ENCODE measurements at regions not wholly inside any gene's neighbourhood (a gene's known extent, or its start where the extent isn't known, plus 50 kb on each side); places are given as distances from the start of the nearest gene placed in this dataset.

DNA sequence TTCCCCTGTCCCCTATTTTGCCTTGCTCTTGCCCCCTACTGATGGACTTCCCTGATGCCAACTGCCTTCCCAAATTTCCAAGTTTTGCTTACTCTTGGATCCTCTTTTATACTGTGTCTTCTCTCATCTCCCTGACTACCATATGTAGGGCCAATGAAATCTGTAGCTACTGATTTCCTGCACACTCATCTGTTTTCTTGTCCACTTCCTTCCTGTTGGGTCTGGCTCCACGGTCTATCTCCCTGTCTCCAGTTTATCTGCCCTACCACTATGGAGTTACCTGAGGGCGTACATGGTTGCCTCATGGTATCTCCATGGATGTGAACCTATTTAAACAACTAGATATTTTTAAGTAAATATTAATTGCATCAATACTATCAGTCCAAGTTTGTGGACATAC lies 140.3 kb upstream of the MCHR2 start:
- no peak for DNase-seq

DNA sequence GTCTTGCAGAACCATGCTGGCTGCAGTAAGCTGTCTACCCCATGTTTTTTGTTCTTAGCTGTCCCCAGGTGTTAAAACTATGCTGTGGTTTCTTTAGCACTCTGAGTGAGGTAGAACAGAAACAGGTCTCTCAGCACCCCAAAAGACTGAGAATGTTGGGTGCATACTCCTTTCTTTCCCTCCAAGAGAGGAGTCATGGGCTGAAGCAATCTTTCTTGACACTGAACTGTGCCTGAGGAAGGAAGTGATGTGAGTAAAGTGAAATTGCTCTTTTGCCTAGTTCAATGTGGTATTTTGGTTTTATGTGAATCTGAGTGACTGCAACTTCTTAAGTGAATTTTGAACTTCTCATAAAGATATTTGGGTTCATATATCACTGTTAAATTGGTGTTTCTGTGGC lies 138.0 kb upstream of the MCHR2 start:
- no peak for DNase-seq

- DNase-seq = no peak
Measured at GRCh38 chr6:100130630-100131029, 136.6 kb upstream of the MCHR2 start.

- no peak for DNase-seq
Measured at GRCh38 chr6:100126790-100127484, 132.9 kb upstream of the MCHR2 start.

DNA sequence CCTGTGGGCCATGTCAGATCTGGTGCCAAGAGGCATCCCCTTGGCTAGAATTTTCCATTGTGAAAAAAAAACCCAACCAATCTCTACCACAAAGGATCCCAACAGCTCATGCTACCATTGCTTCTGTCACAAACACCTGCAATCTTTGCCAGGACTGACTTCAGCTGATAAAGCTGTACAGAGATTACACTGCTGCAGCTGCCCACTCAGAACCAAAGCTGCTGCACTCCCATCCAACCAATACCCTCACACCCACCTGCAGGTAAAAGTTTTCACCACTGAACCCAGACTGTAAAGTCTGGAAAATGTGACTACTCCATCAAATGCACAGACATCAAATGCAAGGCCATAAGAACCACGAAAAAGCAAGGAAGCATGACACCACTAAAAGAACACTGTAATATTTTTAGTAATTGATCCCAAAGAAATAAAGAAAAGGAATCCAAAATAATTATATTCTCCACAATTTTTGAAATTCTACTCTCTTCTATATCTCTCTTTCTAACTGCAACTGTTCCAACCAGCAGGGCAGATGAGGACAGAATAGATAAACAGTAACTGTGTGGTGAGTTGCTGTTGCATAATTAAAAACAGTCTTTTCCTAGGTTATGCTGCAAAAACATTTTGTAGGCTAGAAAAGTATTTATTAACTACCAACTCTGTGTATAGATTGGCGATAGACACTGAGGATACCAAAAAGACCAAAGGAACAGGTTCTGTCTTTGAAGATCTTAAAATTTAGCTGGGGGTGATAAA lies 128.0 kb upstream of the MCHR2 start:
- no peak for DNase-seq

DNA sequence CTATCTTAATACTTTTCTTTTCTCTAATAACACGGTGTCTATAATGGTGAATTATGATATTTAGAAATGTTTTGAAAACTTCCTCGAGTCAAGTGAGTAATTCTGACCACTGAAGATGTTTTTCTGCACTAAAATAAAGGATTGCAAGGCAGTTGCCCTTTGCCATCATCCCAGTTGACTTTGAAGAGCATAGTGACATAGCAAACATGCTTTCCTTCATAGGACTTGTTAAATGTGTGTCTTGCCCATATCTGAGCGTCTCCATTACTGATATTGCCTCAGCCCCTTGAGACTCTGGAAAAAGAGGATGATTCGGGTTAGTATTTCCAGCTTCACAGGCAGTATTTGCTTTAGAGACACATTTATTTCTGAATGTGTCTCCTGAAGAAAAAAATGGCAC lies 125.2 kb upstream of the MCHR2 start:
- no peak for DNase-seq

GRCh38 chr6:100118301-100118700 lies 124.3 kb upstream of the MCHR2 start:
- no peak for DNase-seq

DNA sequence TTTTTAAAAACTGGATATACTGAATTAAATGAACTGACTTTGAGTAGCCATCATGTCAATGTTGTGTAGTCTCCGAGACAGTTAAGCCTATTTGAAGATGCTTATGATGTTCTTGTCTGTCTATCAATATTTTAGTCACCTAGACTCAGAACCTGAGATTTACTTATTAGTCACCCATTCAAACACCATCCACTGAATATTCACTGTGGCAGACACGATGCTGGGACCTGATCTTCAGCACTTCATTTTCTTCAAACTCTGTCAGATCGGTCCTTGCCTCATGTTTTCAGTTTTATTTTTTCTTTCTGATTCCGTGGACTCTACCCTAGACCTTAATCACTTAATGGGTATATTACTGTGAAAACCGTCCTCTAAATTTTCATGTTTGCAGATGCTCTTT lies 123.7 kb upstream of the MCHR2 start:
- no peak for DNase-seq

- peak; percentile 33 for DNase-seq
Measured at GRCh38 chr6:100116411-100117194, 122.6 kb upstream of the MCHR2 start.

DNA sequence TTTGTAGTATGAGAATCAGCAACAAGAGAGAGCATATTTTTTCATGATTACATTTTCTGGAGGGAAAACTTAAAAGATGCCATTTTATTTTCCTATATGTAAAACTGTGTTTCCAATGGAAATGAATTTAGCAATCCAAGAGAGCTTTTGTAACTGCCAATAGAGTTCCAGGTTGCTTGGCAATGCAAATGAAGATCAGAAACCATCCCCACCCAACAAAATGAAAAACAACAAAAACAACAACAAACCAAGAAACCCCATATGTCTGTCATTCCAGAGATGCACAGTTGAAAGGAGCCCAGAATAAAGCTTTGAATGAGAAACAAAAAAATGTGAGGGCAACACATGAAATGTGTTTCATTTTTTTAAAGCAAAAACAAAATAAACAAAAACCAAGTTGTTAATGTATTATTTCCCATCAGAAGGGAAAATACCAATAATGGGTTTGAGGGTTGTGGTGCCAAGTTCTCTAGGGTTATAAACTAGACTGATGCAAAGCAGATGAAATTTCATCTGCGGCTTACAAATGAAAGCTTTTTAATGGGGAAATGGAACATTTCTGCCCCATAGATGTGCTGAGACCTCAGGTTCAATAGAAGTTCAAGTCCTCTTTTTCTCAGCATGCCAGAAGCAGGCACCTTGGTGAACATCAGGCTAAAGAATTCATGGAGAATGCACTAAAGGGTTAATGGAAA lies 121.5 kb upstream of the MCHR2 start:
- DNase-seq = no peak

- DNase-seq = no peak
Measured at GRCh38 chr6:100112855-100113508, 119.0 kb upstream of the MCHR2 start.

DNA sequence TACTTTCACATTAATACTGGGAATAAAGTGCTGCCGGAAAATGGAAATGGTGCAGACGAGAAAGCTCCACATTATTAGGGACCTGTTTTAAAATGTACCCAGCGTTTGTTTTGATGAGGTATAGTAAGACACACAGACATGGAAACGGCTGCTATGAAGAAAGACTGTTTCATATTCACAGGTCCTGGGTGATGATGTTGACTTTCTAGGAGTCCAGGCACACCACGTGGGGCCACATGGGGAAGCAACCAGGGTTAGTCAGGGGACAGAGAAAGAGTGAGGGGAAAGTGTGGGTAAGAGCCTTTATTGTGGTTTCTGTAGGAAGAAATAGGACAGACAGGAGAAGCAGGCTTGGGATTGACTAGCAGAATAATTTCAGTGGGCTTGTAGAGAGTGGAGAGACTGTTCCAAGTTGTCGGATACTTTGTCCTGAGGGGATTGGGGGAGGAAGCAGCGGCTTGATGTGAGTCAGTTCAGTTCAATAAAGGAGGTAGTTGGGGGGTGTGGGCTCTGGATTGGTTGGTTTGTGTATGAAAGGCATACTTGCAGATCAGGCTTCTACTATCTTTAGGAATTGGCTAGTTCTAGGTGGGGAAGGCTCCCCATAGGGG lies 112.0 kb upstream of the MCHR2 start:
- DNase-seq = no peak

GRCh38 chr6:100105138-100105537 lies 111.1 kb upstream of the MCHR2 start:
- DNase-seq = no peak

- DNase-seq = no peak
Measured at GRCh38 chr6:100103931-100104330, 109.9 kb upstream of the MCHR2 start.

DNA sequence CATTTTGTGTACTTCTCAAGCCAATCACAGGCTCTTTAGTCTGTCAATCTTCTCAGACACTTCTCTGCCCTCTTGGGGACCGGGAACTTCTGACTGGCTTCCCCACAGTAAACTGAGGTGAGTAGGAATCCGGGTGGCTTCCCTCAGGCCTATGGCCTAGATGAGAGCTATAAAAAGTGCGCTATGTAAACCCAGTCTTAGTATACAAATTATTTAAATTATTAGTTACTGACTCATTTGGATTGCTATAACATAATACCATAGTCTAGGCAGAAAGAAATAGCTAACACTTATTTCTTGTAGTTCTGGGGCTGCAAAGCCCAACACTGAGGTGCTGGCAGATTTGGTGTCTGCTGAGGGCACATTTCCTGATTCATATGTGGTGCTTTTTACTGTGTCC lies 109.2 kb upstream of the MCHR2 start:
- no peak for DNase-seq

- no peak for DNase-seq
Measured at GRCh38 chr6:100101644-100102043, 107.6 kb upstream of the MCHR2 start.

GRCh38 chr6:100100776-100101175 lies 106.8 kb upstream of the MCHR2 start:
- no peak for DNase-seq

- peak; percentile 19 for DNase-seq
Measured at GRCh38 chr6:100099189-100100074, 105.4 kb upstream of the MCHR2 start.

- DNase-seq = no peak
Measured at GRCh38 chr6:100096936-100097335, 102.9 kb upstream of the MCHR2 start.

GRCh38 chr6:100096341-100096740 lies 102.3 kb upstream of the MCHR2 start:
- no peak for DNase-seq

DNA sequence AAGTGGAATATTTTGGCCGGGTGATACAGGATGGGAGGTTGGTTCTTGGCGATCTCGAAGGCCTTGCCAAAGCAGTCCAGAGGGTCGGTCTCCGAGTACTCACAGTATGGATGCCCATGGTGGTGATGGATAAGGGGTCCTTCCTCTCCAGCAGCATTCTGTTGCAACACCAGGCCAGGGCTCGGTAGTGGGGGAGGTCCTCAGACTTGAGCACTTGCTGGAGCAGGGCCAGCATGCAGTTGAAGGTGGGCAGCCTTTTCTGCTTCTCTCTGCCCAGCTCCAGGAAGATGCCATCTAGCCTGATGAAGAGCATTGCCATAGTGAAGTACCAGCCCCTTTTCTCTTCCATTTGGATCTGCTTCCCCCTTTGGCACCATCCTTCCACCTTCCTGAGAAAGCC lies 99.4 kb upstream of the MCHR2 start:
- no peak for DNase-seq
